PFSK-1 (cell line): ENCODE measurements at regions not wholly inside any gene's neighbourhood (a gene's known extent, or its start where the extent isn't known, plus 50 kb on each side); places are given as distances from the start of the nearest gene placed in this dataset.

Experiments
- POLR2AphosphoS5 ChIP-seq: IDR thresholded peaks from 2 replicates; pipeline ENCODE4 v1.6.1; 2012; ENCODE audit warnings: low read depth, mild to moderate bottlenecking, control low read depth, low read length, moderate library complexity
- TAF1 ChIP-seq: IDR thresholded peaks from 2 replicates; pipeline ENCODE4 v1.6.1; 2012; ENCODE audit warnings: low read length, control low read depth, borderline replicate concordance; ENCODE audit not compliant: insufficient read depth
- TF ChIP-seq, protein P1 (sequence below), 2 experiments: IDR thresholded peaks; 2 replicates each; pipeline versions ENCODE4 v1.6.1 to v1.8.0; 2011 to 2012; ENCODE audit warnings: low read depth in 2 of 2, low read length in 2 of 2, control low read depth in 1 of 2, inconsistent platforms in 1 of 2, mild to moderate bottlenecking in 1 of 2, moderate library complexity in 1 of 2; ENCODE audit not compliant: insufficient read depth in 1 of 2

- no peak for TF ChIP-seq POLR2AphosphoS5
- TF ChIP-seq TAF1: no peak
- TF ChIP-seq, protein P1, sequence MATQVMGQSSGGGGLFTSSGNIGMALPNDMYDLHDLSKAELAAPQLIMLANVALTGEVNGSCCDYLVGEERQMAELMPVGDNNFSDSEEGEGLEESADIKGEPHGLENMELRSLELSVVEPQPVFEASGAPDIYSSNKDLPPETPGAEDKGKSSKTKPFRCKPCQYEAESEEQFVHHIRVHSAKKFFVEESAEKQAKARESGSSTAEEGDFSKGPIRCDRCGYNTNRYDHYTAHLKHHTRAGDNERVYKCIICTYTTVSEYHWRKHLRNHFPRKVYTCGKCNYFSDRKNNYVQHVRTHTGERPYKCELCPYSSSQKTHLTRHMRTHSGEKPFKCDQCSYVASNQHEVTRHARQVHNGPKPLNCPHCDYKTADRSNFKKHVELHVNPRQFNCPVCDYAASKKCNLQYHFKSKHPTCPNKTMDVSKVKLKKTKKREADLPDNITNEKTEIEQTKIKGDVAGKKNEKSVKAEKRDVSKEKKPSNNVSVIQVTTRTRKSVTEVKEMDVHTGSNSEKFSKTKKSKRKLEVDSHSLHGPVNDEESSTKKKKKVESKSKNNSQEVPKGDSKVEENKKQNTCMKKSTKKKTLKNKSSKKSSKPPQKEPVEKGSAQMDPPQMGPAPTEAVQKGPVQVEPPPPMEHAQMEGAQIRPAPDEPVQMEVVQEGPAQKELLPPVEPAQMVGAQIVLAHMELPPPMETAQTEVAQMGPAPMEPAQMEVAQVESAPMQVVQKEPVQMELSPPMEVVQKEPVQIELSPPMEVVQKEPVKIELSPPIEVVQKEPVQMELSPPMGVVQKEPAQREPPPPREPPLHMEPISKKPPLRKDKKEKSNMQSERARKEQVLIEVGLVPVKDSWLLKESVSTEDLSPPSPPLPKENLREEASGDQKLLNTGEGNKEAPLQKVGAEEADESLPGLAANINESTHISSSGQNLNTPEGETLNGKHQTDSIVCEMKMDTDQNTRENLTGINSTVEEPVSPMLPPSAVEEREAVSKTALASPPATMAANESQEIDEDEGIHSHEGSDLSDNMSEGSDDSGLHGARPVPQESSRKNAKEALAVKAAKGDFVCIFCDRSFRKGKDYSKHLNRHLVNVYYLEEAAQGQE (IDR thresholded peaks at IDR 0.05; ENCODE audit: insufficient read depth in 1 of 2, low read depth in 2 of 2, low read length in 2 of 2): no peak
Observed at GRCh38 chr5:63760965-63761364, 201.3 kb downstream of the HTR1A start.
